ENCODE measurements at regions not wholly inside any gene's neighbourhood (a gene's known extent, or its start where the extent isn't known, plus 50 kb on each side); places are given as distances from the start of the nearest gene placed in this dataset.

DNA sequence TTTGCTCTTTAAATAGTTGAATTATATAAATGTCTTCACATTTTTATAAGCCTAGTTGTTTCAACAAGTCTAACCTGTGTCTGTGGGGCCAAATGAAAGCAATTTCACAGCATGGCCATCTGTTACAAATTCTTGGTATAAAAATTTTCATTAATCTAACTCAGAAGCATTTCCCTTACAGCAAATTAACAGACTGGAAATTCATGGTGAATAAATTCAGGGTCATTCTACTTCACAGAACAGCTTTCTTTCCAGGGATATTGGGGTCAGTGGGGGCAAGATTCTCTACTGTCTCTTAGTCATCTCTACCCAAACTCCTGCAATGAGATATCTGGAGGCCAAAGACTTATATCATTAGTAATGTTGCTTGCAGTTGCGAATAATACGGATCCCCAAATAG is 352.1 kb downstream of the MMUT start:
- TF ChIP-seq, protein P1, sequence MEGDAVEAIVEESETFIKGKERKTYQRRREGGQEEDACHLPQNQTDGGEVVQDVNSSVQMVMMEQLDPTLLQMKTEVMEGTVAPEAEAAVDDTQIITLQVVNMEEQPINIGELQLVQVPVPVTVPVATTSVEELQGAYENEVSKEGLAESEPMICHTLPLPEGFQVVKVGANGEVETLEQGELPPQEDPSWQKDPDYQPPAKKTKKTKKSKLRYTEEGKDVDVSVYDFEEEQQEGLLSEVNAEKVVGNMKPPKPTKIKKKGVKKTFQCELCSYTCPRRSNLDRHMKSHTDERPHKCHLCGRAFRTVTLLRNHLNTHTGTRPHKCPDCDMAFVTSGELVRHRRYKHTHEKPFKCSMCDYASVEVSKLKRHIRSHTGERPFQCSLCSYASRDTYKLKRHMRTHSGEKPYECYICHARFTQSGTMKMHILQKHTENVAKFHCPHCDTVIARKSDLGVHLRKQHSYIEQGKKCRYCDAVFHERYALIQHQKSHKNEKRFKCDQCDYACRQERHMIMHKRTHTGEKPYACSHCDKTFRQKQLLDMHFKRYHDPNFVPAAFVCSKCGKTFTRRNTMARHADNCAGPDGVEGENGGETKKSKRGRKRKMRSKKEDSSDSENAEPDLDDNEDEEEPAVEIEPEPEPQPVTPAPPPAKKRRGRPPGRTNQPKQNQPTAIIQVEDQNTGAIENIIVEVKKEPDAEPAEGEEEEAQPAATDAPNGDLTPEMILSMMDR (conservative IDR thresholded peaks at IDR 0.05; ENCODE audit: low read depth, low read length) = no peak
- TF ChIP-seq EZH2 (IDR thresholded peaks at IDR 0.05; ENCODE audit: low read length, unreplicated experiment) = no peak

All from PC-3 (cell line).